HUES6 (cell line): ENCODE measurements at regions not wholly inside any gene's neighbourhood (a gene's known extent, or its start where the extent isn't known, plus 50 kb on each side); places are given as distances from the start of the nearest gene placed in this dataset.

Experiments used
- H3K27ac ChIP-seq: 2 replicates; pipeline ENCODE4 v1.7.0; 2013; ENCODE audit warnings: low read depth, mild to moderate bottlenecking, low read length, inconsistent platforms
- H3K27me3 ChIP-seq: 2 replicates; pipeline ENCODE4 v1.6.1; 2013; ENCODE audit warnings: low read length; ENCODE audit not compliant: control insufficient read depth, insufficient read depth
- H3K36me3 ChIP-seq: 2 replicates; pipeline ENCODE4 v1.6.1; 2013; ENCODE audit warnings: low read length; ENCODE audit not compliant: control insufficient read depth, insufficient read depth
- H3K4me1 ChIP-seq: 2 replicates; pipeline ENCODE4 v1.6.1; 2013; ENCODE audit warnings: low read length; ENCODE audit not compliant: control insufficient read depth, insufficient read depth
- H3K4me3 ChIP-seq: 2 replicates; pipeline ENCODE4 v1.5.1; 2013; ENCODE audit warnings: low read depth, low read length
- H3K9ac ChIP-seq: one replicate; pipeline ENCODE4 v1.6.1; 2013; ENCODE audit warnings: mild to moderate bottlenecking, low read length
- H3K9me3 ChIP-seq: 2 replicates; pipeline ENCODE4 v1.6.1; 2013; ENCODE audit warnings: low read depth, low read length; ENCODE audit not compliant: control insufficient read depth, insufficient read depth

DNA sequence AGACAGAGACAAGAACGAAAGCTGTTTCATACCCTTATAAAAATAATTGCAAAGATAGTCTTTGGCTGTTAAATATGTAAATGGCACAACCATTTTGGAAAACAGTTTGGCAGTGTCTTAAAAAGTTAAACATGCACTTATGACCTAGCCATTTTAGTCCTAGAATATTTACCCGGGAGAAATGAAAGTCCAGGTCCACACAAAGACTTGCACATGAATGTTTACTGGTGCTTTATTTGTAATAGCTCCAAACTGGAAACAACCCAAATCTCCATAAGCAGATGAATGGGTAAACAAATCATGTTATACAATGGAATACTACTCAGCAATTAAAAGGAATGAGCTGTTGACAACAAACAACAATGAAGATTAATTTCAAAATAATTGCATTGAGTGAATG is 380.4 kb downstream of the ETNK1 start:
- no peak overlapping the region for H3K27ac ChIP-seq
- no peaks in the 10 kb centered on the region for H3K4me1 ChIP-seq
- no peaks in the 10 kb centered on the region for H3K36me3 ChIP-seq
- H3K9me3 ChIP-seq = no peaks in the 10 kb centered on the region
- no peak overlapping the region for H3K9ac ChIP-seq
- H3K4me3 ChIP-seq = no peak overlapping the region
- H3K27me3 ChIP-seq = no peaks in the 10 kb centered on the region

DNA sequence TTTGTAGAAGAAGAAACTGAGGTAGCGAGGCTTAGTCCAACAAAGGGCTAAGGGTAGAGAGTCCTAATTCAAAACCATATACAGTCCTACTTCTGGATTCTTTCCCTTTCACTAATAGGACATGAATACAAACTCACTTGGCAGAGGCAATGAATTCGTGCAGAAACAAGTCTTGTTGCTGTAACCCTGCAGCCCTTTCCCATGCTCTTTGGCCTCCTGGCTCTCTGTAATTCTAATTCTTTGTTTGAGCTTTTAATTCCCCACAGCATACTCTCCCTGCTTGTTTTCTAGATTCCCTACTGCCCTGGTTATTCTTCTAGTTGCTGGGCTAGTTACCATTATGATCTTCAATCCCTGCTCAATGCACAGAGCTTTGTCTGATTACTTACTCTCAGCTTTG is 381.4 kb downstream of the ETNK1 start:
- Histone ChIP-seq H3K9ac (no peak overlapping the region), H3K4me1 (no peaks in the 10 kb centered on the region), H3K27me3 (no peaks in the 10 kb centered on the region), H3K36me3 (no peaks in the 10 kb centered on the region), H3K27ac (no peak overlapping the region), H3K9me3 (no peaks in the 10 kb centered on the region), H3K4me3 (no peak overlapping the region)

DNA sequence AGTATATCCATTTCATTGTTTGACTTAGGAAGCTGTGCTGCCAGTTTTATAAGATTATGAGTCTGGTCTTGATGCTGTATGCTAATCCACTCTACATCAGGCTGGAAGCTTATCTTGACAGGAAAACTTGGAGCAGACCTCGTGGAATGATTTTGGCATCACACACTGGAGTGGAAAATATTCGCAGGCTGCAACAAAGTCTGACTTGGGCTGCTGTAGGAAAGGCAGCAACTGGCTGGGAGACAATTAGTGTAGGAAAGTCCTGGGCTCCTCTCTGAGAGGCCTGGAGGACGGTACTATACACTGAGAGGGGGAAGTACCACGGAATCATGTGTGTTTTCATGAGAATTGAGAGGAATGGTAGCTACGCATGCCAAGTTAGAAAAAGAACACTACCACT is 383.7 kb downstream of the ETNK1 start:
- Histone ChIP-seq H3K4me1 (no peaks in the 10 kb centered on the region), H3K27ac (no peak overlapping the region), H3K9me3 (no peaks in the 10 kb centered on the region), H3K36me3 (no peaks in the 10 kb centered on the region), H3K4me3 (no peak overlapping the region), H3K27me3 (no peaks in the 10 kb centered on the region), H3K9ac (no peak overlapping the region)

DNA sequence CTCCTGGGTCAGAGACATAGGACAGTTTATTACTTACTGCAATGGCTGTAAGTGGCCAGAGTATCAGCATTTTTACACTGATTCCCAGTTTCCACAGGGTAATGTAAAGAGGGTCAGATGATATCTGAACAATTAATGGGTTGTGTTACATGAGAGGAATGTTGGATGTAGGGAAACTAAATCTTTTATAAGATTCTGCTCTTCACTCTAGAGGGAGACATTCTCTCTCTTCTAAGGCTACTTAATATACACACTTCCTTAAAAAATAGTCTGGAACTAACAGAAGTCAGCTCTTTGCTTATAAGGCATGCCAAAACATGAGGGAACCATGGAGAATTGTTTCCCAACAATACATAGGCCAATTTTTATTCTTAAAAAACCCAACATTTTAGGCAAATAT is 389.8 kb downstream of the ETNK1 start:
- H3K27me3 ChIP-seq = no peaks in the 10 kb centered on the region
- no peaks in the 10 kb centered on the region for H3K36me3 ChIP-seq
- H3K9me3 ChIP-seq = no peaks in the 10 kb centered on the region
- no peak overlapping the region for H3K4me3 ChIP-seq
- H3K27ac ChIP-seq = no peak overlapping the region
- no peak overlapping the region for H3K9ac ChIP-seq
- no peaks in the 10 kb centered on the region for H3K4me1 ChIP-seq

DNA sequence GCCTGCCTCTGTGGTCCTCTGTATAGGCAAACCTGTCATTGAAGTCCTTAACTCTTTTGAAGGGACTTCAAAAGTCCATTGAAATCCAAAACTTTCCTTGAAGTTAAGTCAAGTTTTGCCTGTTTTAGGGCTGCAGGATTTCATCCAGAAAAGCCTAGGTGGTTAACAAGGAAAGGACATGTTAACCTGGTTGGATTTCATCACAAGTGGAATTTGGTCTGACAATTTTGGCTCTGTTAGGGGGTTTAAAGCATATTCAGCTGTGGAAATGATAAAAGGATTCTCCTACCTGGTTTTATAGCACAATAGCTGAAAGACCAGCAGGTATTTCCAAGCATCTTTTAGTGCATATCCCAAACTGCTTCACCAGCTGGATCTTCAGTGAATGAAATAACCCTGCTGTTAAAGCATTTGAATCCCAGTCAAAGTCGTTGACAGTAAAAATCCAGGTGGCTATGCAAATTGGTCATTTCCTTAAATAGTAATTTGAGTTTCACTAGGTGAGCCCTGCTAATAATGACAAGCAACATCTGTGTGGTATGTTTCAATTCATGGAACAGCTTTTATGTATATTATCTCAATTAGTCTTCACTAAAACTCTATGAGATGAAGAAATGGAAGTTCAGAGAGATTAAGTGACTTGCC is 400.5 kb downstream of the ETNK1 start:
- Histone ChIP-seq H3K27me3 (no peaks in the 10 kb centered on the region), H3K9ac (no peak overlapping the region), H3K36me3 (no peaks in the 10 kb centered on the region), H3K27ac (peak overlapping the region; percentile 9; the same call in 1 of the 2 replicates), H3K4me3 (no peak overlapping the region), H3K9me3 (no peaks in the 10 kb centered on the region), H3K4me1 (peaks cover 19% of the 10 kb centered on the region)

DNA sequence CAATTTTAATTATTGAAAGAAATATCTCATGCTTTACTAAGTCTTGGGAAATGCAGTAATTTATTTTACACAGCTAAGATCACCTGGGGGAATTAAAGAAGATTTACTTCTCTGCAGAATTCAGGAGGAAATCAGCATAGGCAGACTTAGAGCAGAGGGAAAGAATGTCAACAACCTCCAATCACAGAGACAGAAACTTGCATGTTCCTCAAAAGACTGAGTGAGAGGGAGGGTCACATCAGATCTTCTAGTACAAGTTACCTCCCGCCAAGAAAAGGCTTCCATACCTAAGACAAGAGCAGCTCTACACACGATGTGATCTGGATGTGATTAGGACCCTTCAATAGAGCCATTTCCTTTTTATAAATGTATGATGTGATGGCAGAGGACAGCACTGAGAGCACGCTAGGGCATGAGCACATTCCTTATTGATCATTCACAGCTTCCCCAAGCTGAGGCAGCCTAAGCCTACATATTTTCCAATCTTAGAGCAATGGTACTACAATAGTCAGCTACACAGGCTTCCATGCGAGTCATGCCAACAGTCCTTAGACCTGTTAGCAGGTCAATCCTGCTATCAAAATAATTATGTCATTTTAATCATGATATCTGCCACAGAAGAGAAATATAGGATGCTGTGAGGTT is 403.3 kb downstream of the ETNK1 start:
- no peak overlapping the region for H3K27ac ChIP-seq

GRCh38 chr12:23029185-23029584 is 404.2 kb downstream of the ETNK1 start:
- H3K4me3 ChIP-seq = no peak overlapping the region
- H3K4me1 ChIP-seq = peaks cover 19% of the 10 kb centered on the region
- H3K9ac ChIP-seq = no peak overlapping the region
- no peaks in the 10 kb centered on the region for H3K36me3 ChIP-seq
- H3K9me3 ChIP-seq = no peaks in the 10 kb centered on the region
- no peaks in the 10 kb centered on the region for H3K27me3 ChIP-seq
- no peak overlapping the region for H3K27ac ChIP-seq

More for the DNA sequence above, 403.3 kb downstream of the ETNK1 start:
- H3K4me1 ChIP-seq = peaks cover 19% of the 10 kb centered on the region
- H3K9ac ChIP-seq = no peak overlapping the region
- H3K4me3 ChIP-seq = no peak overlapping the region
- H3K36me3 ChIP-seq = no peaks in the 10 kb centered on the region
- H3K27me3 ChIP-seq = no peaks in the 10 kb centered on the region
- no peaks in the 10 kb centered on the region for H3K9me3 ChIP-seq

DNA sequence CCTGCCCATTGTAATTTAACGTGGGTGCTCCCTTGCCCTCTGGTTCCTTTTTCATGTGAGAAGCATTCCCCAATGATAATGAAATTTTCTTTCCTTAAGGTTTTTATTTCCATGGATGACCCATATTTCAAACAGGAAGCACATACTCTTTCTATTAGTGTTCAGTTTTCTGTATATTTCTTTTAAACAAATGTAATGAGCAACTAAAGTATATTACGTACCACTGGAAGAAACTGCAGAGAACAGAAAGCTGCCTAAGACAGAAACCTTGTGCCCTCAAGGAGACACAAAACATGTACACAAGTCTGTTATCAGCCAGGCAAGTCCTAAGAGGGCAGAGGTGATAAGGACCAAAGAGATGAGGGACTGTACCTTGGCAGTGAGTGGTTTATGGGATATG is 414.9 kb downstream of the ETNK1 start:
- Histone ChIP-seq H3K4me3 (no peak overlapping the region), H3K36me3 (no peaks in the 10 kb centered on the region), H3K27ac (no peak overlapping the region), H3K9me3 (no peaks in the 10 kb centered on the region), H3K27me3 (no peaks in the 10 kb centered on the region), H3K9ac (no peak overlapping the region), H3K4me1 (peaks cover 7% of the 10 kb centered on the region; the same call in 1 of the 2 replicates)

GRCh38 chr12:23041774-23042173 is 416.8 kb downstream of the ETNK1 start:
- no peaks in the 10 kb centered on the region for H3K9me3 ChIP-seq
- H3K27me3 ChIP-seq = no peaks in the 10 kb centered on the region
- peaks cover 7% of the 10 kb centered on the region; the same call in 1 of the 2 replicates for H3K4me1 ChIP-seq
- H3K4me3 ChIP-seq = no peak overlapping the region
- H3K9ac ChIP-seq = no peak overlapping the region
- H3K36me3 ChIP-seq = no peaks in the 10 kb centered on the region
- no peak overlapping the region for H3K27ac ChIP-seq

GRCh38 chr12:23043646-23044045 is 418.7 kb downstream of the ETNK1 start:
- Histone ChIP-seq H3K4me3 (no peak overlapping the region), H3K27me3 (no peaks in the 10 kb centered on the region), H3K4me1 (peaks cover 7% of the 10 kb centered on the region; the same call in 1 of the 2 replicates), H3K9ac (no peak overlapping the region), H3K27ac (no peak overlapping the region), H3K9me3 (no peaks in the 10 kb centered on the region), H3K36me3 (no peaks in the 10 kb centered on the region)

DNA sequence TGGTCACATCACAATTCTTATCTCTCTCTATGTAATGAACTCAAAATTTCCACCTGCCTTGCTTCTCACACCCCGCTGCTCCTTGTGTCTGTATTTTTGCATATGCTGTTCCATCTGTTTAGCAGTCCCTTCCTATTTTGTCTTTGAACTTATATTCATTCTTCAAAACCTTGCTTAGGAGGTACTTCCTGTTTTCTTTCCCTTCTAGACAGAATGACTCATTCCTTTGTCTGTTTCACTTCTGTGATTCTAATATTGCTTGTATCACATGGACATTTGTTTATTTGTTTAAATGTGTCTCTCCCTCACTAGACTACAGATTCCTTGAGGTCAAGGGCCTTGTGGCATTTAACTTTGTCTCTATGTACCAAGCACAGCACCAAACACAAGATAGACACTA is 424.2 kb downstream of the ETNK1 start:
- no peaks in the 10 kb centered on the region for H3K4me1 ChIP-seq
- H3K9me3 ChIP-seq = no peaks in the 10 kb centered on the region
- no peaks in the 10 kb centered on the region for H3K27me3 ChIP-seq
- H3K27ac ChIP-seq = no peak overlapping the region
- H3K4me3 ChIP-seq = no peak overlapping the region
- no peaks in the 10 kb centered on the region for H3K36me3 ChIP-seq
- no peak overlapping the region for H3K9ac ChIP-seq
